Ovary (tissue), 3 donors: ENCODE measurements at regions not wholly inside any gene's neighbourhood (a gene's known extent, or its start where the extent isn't known, plus 50 kb on each side); places are given as distances from the start of the nearest gene placed in this dataset.

Source experiments
- CTCF ChIP-seq, 3 donors: fragments of 450-650 bp in 2 of 3; fragments of 200-600 bp in 1 of 3; IDR thresholded peaks; one replicate each; pipeline versions ENCODE4 v1.5.1 to v1.8.0; 2016 to 2022; ENCODE audit warnings: antibody characterized with exemption in 3 of 3, mild to moderate bottlenecking in 1 of 3
- EP300 ChIP-seq: sonication (generic); formaldehyde crosslinking; IDR thresholded peaks from one replicate; pipeline ENCODE4 v1.6.1; 2017; ENCODE audit warnings: antibody characterized with exemption
- POLR2A ChIP-seq: fragments of 450-650 bp; IDR thresholded peaks from one replicate; pipeline ENCODE4 v1.6.1; 2017; ENCODE audit warnings: antibody characterized with exemption, mild to moderate bottlenecking, moderate library complexity
- donor health status: DM: no; HTN: no; CAD: no.

DNA sequence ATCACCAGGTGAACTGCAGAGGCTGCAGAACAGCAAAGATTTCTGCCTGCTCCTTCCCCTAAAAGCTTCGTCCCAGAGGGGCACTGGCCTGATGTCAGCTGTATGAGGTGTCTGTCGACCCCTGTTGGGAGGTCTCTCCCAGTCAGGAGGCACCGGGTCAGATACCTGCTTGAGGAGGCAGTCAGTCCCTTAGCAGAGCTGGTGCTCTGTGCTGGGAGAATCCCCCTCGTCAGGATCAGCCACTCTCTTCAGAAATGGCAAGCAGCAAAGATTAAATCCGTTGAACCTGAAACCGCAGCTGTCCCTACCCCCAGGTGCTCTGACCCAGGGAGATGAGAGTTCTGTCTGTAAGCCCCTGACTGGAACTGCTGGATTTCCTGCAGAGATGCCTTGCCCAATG, 1166.3 kb upstream of the ADGRL3 start:
- TF ChIP-seq CTCF (IDR thresholded peaks at IDR 0.05) (no peak), POLR2A (no peak), EP300 (no peak)
